ENCODE measurements at regions not wholly inside any gene's neighbourhood (a gene's known extent, or its start where the extent isn't known, plus 50 kb on each side); places are given as distances from the start of the nearest gene placed in this dataset.

- no peak for DNase-seq
Observed at GRCh38 chr20:11053310-11053709, 379.5 kb upstream of the JAG1 start.

GRCh38 chr20:11054266-11054993, 380.6 kb upstream of the JAG1 start:
- DNase-seq: no peak

- DNase-seq: no peak
Observed at GRCh38 chr20:11056414-11056813, 382.6 kb upstream of the JAG1 start.

- no peak for DNase-seq
Observed at GRCh38 chr20:11057624-11058023, 383.8 kb upstream of the JAG1 start.

- no peak for DNase-seq
Observed at GRCh38 chr20:11059659-11060058, 385.9 kb upstream of the JAG1 start.

- no peak for DNase-seq
Observed at GRCh38 chr20:11060423-11061185, 386.8 kb upstream of the JAG1 start.

- no peak for DNase-seq
Observed at GRCh38 chr20:11063444-11063843, 389.6 kb upstream of the JAG1 start.

- no peak for DNase-seq
Observed at GRCh38 chr20:11064946-11065345, 391.1 kb upstream of the JAG1 start.

- DNase-seq: peak in 1 of 2 donors; percentile 4
Observed at GRCh38 chr20:11067359-11067758, 393.6 kb upstream of the JAG1 start.

- no peak for DNase-seq
Observed at GRCh38 chr20:11072982-11073381, 399.2 kb upstream of the JAG1 start.

- DNase-seq: no peak
Observed at GRCh38 chr20:11076434-11077105, 402.8 kb upstream of the JAG1 start.

- no peak for DNase-seq
Observed at GRCh38 chr20:11077226-11077625, 403.4 kb upstream of the JAG1 start.

- no peak for DNase-seq
Observed at GRCh38 chr20:11080010-11080409, 406.2 kb upstream of the JAG1 start.

- DNase-seq: no peak
Observed at GRCh38 chr20:11080781-11081377, 407.1 kb upstream of the JAG1 start.

- DNase-seq: no peak
Observed at GRCh38 chr20:11083841-11084240, 410.0 kb upstream of the JAG1 start.

- DNase-seq: no peak
Observed at GRCh38 chr20:11084508-11084907, 410.7 kb upstream of the JAG1 start.

GRCh38 chr20:11086970-11087369, 413.2 kb upstream of the JAG1 start:
- no peak for DNase-seq

GRCh38 chr20:11090751-11091150, 417.0 kb upstream of the JAG1 start:
- DNase-seq: no peak

- no peak for DNase-seq
Observed at GRCh38 chr20:11091511-11091910, 417.7 kb upstream of the JAG1 start.

GRCh38 chr20:11092151-11092550, 418.4 kb upstream of the JAG1 start:
- DNase-seq: no peak

- no peak for DNase-seq
Observed at GRCh38 chr20:11094196-11094595, 420.4 kb upstream of the JAG1 start.

GRCh38 chr20:11094711-11095110, 420.9 kb upstream of the JAG1 start:
- DNase-seq: no peak

GRCh38 chr20:11098888-11099287, 425.1 kb upstream of the JAG1 start:
- no peak for DNase-seq

- DNase-seq: peak in 1 of 2 donors; percentile 67
Observed at GRCh38 chr20:11101243-11101642, 427.4 kb upstream of the JAG1 start.
